KMS-11 (cell line): ENCODE measurements at regions not wholly inside any gene's neighbourhood (a gene's known extent, or its start where the extent isn't known, plus 50 kb on each side); places are given as distances from the start of the nearest gene placed in this dataset.

Experiments used
- H2AFZ ChIP-seq: fragments of 200-600 bp; sonication (generic); 2 replicates; pipeline ENCODE4 v1.6.1; 2016; ENCODE audit warnings: antibody characterized with exemption, mixed run types, low read depth
- H3K27ac ChIP-seq: fragments of 200-600 bp; sonication (generic); 2 replicates; pipeline ENCODE4 v1.6.1; 2016; ENCODE audit warnings: mild to moderate bottlenecking, mixed run types
- H3K27me3 ChIP-seq: fragments of 200-600 bp; sonication (generic); 2 replicates; pipeline ENCODE4 v1.6.1; 2017; ENCODE audit warnings: mild to moderate bottlenecking, low read depth, mixed run types, moderate library complexity; ENCODE audit not compliant: insufficient read depth
- H3K36me3 ChIP-seq: fragments of 200-600 bp; sonication (generic); 2 replicates; pipeline ENCODE4 v1.6.1; 2017; ENCODE audit warnings: mild to moderate bottlenecking, mixed run types; ENCODE audit not compliant: insufficient read depth
- H3K4me1 ChIP-seq: fragments of 200-600 bp; sonication (generic); 2 replicates; pipeline ENCODE4 v1.6.1; 2016; ENCODE audit warnings: mild to moderate bottlenecking, low read depth, mixed run types; ENCODE audit not compliant: poor library complexity, severe bottlenecking
- H3K4me2 ChIP-seq: fragments of 200-600 bp; sonication (generic); 2 replicates; pipeline ENCODE4 v1.7.0; 2016; ENCODE audit warnings: mild to moderate bottlenecking, mixed run types
- H3K4me3 ChIP-seq: fragments of 200-600 bp; sonication (generic); IDR thresholded peaks from 2 replicates; pipeline ENCODE4 v1.6.1; 2017; ENCODE audit warnings: low read depth, low read length, mixed read lengths; ENCODE audit not compliant: insufficient read depth
- H3K79me2 ChIP-seq: fragments of 200-600 bp; sonication (generic); 2 replicates; pipeline ENCODE4 v1.6.1; 2016; ENCODE audit warnings: low read depth, mixed run types; ENCODE audit not compliant: insufficient read depth
- H3K9ac ChIP-seq: fragments of 200-600 bp; sonication (generic); 2 replicates; pipeline ENCODE4 v1.6.1; 2016; ENCODE audit warnings: mild to moderate bottlenecking, mixed run types
- H4K20me1 ChIP-seq: fragments of 200-600 bp; sonication (generic); 2 replicates; pipeline ENCODE4 v1.6.1; 2016; ENCODE audit warnings: mild to moderate bottlenecking, mixed run types; ENCODE audit not compliant: insufficient read depth
- TF ChIP-seq, protein P1 (sequence below): fragments of 200-600 bp; sonication (generic); conservative IDR thresholded peaks from 2 replicates; pipeline ENCODE4 v1.6.1; 2017; ENCODE audit warnings: low read depth, mild to moderate bottlenecking, antibody characterized with exemption, low read length, moderate library complexity, mixed read lengths

DNA sequence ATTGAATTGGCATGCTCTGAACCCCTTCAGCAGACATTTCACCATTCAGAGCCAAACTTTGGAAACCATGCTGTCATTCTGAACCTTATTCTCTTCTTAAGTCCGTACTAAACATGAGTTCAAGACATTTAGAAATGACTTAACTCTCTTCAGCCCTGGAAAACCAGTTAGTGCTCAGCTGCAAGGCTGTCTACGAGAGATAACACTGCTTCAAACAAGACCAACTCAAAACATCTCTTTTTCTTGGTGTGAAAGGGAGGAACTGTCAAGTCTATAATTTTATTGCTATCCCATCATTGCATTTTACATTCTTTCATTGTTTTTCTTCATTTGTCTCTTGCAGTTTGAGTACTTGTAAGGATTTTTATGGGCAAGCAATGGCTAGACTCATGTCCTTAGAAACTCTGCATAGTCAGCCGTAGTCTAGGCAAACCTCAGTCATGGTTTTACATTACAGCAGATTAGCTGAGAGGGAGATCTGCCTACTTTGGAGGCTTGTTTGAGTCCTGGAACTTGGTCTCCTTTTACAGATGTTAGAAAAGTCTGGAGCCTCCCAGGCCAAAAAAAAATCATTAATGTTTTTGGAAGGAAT is 120.6 kb upstream of the JADE1 start:
- TF ChIP-seq, protein P1, sequence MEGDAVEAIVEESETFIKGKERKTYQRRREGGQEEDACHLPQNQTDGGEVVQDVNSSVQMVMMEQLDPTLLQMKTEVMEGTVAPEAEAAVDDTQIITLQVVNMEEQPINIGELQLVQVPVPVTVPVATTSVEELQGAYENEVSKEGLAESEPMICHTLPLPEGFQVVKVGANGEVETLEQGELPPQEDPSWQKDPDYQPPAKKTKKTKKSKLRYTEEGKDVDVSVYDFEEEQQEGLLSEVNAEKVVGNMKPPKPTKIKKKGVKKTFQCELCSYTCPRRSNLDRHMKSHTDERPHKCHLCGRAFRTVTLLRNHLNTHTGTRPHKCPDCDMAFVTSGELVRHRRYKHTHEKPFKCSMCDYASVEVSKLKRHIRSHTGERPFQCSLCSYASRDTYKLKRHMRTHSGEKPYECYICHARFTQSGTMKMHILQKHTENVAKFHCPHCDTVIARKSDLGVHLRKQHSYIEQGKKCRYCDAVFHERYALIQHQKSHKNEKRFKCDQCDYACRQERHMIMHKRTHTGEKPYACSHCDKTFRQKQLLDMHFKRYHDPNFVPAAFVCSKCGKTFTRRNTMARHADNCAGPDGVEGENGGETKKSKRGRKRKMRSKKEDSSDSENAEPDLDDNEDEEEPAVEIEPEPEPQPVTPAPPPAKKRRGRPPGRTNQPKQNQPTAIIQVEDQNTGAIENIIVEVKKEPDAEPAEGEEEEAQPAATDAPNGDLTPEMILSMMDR, result no peak
- H3K4me2 ChIP-seq, result no peak overlapping the region
- H3K36me3 ChIP-seq, result no peaks in the 10 kb centered on the region
- no peak overlapping the region for H3K27ac ChIP-seq
- H3K9ac ChIP-seq, result no peak overlapping the region
- H2AFZ ChIP-seq, result no peak overlapping the region
- no peaks in the 10 kb centered on the region for H3K79me2 ChIP-seq
- H4K20me1 ChIP-seq, result no peaks in the 10 kb centered on the region
- no peaks in the 10 kb centered on the region for H3K27me3 ChIP-seq
- H3K4me3 ChIP-seq, result no peak overlapping the region
- H3K4me1 ChIP-seq, result no peaks in the 10 kb centered on the region

DNA sequence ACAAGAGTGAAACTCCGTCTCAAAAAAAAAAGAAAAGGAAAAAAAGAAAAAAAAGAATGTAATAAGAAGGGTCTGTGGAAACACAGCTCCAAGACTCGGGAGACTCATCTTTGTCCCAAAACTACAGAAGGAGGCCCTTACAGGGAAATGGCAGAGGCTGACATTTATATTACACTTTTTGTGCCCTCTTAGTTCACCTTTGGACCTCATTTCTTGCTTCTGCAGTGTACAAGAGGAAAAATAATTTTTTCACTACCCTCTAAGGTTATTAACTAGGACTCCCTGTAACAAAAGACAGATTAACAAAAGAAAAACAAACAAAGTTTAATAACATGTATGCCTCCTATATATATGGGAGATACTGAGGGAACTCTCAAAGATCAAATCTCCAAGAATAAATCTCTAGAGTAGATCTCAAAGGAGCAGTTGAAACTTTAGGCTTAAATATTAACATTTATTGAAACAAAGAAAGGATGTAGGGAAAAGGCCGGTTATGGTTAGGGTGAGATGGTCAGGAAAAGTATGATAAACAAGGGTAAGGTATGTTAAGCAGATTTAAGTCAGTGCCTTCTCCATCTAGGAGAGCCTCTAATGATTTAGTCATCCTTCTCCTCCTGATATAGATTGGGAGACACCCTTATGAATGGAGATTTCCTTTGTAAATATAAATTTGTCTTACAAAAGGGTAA is 121.3 kb upstream of the JADE1 start:
- H4K20me1 ChIP-seq, result no peaks in the 10 kb centered on the region
- H3K4me1 ChIP-seq, result no peaks in the 10 kb centered on the region
- TF ChIP-seq, protein P1, result no peak
- no peak overlapping the region for H3K4me2 ChIP-seq
- H3K79me2 ChIP-seq, result no peaks in the 10 kb centered on the region
- no peaks in the 10 kb centered on the region for H3K36me3 ChIP-seq
- no peak overlapping the region for H3K27ac ChIP-seq
- H3K27me3 ChIP-seq, result no peaks in the 10 kb centered on the region
- H3K9ac ChIP-seq, result no peak overlapping the region
- no peak overlapping the region for H2AFZ ChIP-seq
- no peak overlapping the region for H3K4me3 ChIP-seq

DNA sequence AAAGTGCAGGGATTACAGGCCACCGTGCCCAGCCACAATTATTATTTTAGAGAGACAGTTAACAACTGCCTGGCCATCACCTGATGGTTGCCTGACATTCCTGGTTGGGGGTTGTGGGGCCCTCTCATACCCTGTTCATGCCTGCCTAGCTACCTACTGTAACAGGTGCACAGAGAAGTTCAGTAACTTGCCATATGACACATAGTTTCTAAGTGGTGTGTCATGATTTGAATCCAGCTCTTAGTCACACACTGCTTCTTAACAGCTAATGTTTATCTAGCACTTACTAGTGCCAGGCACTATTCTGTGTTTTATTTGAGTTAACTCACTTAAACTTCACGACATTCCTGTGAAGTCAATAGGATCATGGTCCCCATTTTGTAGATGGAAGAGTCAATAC is 122.7 kb upstream of the JADE1 start:
- Histone ChIP-seq H4K20me1 (no peaks in the 10 kb centered on the region), H3K27ac (no peak overlapping the region), H3K36me3 (no peaks in the 10 kb centered on the region), H3K9ac (no peak overlapping the region), H3K4me2 (no peak overlapping the region), H3K27me3 (no peaks in the 10 kb centered on the region), H2AFZ (no peak overlapping the region), H3K4me3 (no peak overlapping the region), H3K4me1 (no peaks in the 10 kb centered on the region), H3K79me2 (no peaks in the 10 kb centered on the region)
- TF ChIP-seq, protein P1, result no peak

DNA sequence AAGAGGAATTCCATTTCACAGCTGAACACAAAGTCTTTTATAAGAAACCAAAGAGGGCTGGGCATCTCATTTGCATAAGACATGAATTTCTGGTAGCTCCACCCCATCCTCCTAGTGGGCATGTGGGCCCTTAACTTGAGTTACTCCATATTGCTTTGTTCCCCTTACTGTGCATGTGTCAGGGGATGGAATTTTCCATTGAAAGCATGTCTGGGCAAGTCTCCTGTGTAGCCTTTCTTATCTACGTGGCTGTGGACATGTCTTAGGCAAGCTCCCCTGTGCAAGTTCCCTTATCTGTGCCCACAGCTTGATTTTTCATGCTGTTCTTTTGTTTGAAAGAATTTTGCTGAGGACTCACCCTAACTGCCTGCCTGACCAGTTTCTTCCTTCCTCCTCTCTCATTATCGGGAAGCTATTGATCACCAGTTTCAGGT is 123.5 kb upstream of the JADE1 start:
- no peaks in the 10 kb centered on the region for H3K79me2 ChIP-seq
- H2AFZ ChIP-seq, result no peak overlapping the region
- H4K20me1 ChIP-seq, result no peaks in the 10 kb centered on the region
- no peaks in the 10 kb centered on the region for H3K36me3 ChIP-seq
- TF ChIP-seq, protein P1, result no peak
- no peak overlapping the region for H3K9ac ChIP-seq
- no peak overlapping the region for H3K27ac ChIP-seq
- H3K4me3 ChIP-seq, result no peak overlapping the region
- no peaks in the 10 kb centered on the region for H3K4me1 ChIP-seq
- no peak overlapping the region for H3K4me2 ChIP-seq
- H3K27me3 ChIP-seq, result no peaks in the 10 kb centered on the region
